ENCODE measurements at regions not wholly inside any gene's neighbourhood (a gene's known extent, or its start where the extent isn't known, plus 50 kb on each side); places are given as distances from the start of the nearest gene placed in this dataset.

GRCh38 chr10:3385487-3385886 lies 212.9 kb upstream of the PITRM1 start:
- TF ChIP-seq CTCF (IDR thresholded peaks at IDR 0.05) (no peak), EP300 (IDR thresholded peaks at IDR 0.05) (no peak)
